Ascending aorta (tissue), 2 donors: ENCODE measurements at regions not wholly inside any gene's neighbourhood (a gene's known extent, or its start where the extent isn't known, plus 50 kb on each side); places are given as distances from the start of the nearest gene placed in this dataset.

Experiments
- DNase-seq, 2 donors: peaks; one replicate each; pipeline ENCODE4 v3.0.0-alpha.2; 2019; ENCODE audit warnings: low spot score in 2 of 2
- H3K27ac ChIP-seq, 2 donors: fragments of 200-600 bp; sonication (generic); one replicate each; pipeline ENCODE4 v1.5.1; 2016 to 2017; ENCODE audit warnings: mild to moderate bottlenecking in 1 of 2
- H3K27me3 ChIP-seq: fragments of 200-600 bp; sonication (generic); one replicate; pipeline ENCODE4 v1.5.1; 2017
- H3K36me3 ChIP-seq, 2 donors: fragments of 200-600 bp; sonication (generic); one replicate each; pipeline ENCODE4 v1.5.1; 2016
- H3K4me1 ChIP-seq, 2 donors: fragments of 200-600 bp; sonication (generic); one replicate each; pipeline ENCODE4 v1.5.1; 2016 to 2017; ENCODE audit warnings: mild to moderate bottlenecking in 1 of 2
- H3K4me3 ChIP-seq, 2 donors: fragments of 200-600 bp; sonication (generic); one replicate each; pipeline ENCODE4 v1.5.1; 2016 to 2017; ENCODE audit warnings: mild to moderate bottlenecking in 1 of 2
- H3K9me3 ChIP-seq, 2 donors: fragments of 200-600 bp; sonication (generic); one replicate each; pipeline ENCODE4 v1.5.1; 2016
- CTCF ChIP-seq, 3 experiments: fragments of 200-600 bp in 2 of 3; fragments of 450-650 bp in 1 of 3; sonication (generic) in 2 of 3; IDR thresholded peaks; one replicate each; pipeline ENCODE4 v1.5.1; 2016 to 2019; ENCODE audit warnings: antibody characterized with exemption in 3 of 3, mild to moderate bottlenecking in 1 of 3, moderate library complexity in 1 of 3
- intact Hi-C: fragments of 100-400 bp; cut with DNase I; formaldehyde crosslinking; loops from one replicate; pipeline ENCODE4 v1.15.1; 2023

DNA sequence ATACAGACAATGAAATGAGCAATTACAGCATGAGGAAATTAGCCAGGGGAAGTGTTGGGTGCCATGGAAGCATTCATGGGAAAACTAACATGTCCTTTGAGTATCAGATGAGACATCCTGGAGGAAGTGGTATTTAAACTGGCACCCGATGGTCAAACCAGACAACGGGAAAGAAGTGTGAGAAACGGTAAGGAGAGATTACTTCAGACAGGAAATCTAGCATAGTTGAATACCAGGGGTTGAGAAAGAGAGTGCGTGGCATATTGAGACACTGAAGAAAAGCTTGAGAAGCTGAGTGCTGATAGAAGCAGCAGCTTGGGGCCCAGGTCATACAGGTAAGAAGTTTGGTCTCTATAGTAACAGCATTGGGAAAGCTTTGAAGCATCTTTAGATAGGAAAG, 175.3 kb downstream of the C11orf87 start:
- TF ChIP-seq CTCF (IDR thresholded peaks at IDR 0.05): no peak
- Histone ChIP-seq H3K4me1 (no peaks in the 10 kb centered on the region), H3K27ac (no peak overlapping the region), H3K27me3 (no peaks in the 10 kb centered on the region), H3K36me3 (no peaks in the 10 kb centered on the region), H3K9me3 (no peaks in the 10 kb centered on the region), H3K4me3 (no peak overlapping the region)
- intact Hi-C loops: no loop called here
- DNase-seq: no peak

DNA sequence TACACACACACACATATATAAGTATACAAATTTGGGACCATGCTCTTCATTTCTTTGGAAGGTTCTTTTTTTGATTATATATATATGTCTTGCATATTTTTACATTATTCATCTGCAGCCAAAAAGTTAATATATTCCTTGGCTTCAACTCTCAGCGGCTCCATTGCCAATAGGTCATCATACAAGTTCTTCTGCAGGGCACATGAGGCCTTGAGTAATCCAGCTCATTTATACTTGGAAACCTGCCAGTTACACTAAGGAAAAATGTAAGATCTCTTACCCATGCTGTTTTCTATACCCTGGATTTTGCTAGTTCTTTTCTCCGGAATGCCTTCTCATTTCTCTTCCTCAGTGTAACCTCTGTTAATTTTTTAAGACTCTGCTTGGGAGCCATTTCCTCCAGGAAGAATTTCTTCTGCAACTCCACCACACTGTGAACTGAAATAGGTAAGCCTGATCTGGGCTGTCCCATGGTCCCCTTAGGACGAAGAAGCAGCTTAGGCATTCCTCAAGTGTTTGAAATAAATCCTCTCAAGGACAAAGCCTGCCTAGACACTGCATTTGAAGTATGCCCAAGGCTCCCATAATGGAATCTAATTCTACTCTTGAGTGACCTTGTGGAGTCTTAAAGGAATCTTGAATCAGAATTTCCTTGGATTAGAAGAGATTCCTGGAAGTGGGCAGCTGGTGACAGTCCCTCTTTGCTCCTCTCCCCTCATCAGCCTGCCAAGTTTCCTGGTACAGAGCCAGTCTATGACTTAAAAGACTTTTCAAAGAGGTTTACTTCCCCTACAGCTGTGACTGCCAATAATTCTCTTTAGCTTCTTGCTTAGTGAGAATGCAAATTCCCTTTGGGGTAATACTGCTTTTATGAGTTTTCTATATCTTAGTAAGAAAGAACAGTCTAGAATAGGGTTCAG, 182.8 kb downstream of the C11orf87 start:
- H3K36me3 ChIP-seq: no peaks in the 10 kb centered on the region
- intact Hi-C loops: no loop called here
- no peak for DNase-seq
- no peak overlapping the region for H3K4me3 ChIP-seq
- no peaks in the 10 kb centered on the region for H3K9me3 ChIP-seq
- no peaks in the 10 kb centered on the region for H3K27me3 ChIP-seq
- no peak for TF ChIP-seq CTCF (IDR thresholded peaks at IDR 0.05)
- H3K4me1 ChIP-seq: no peaks in the 10 kb centered on the region
- no peak overlapping the region for H3K27ac ChIP-seq

- H3K36me3 ChIP-seq: no peaks in the 10 kb centered on the region
- intact Hi-C loops: no loop called here
Observed at GRCh38 chr11:109606256-109606655, 184.3 kb downstream of the C11orf87 start.

GRCh38 chr11:109609454-109610185, 187.6 kb downstream of the C11orf87 start:
- TF ChIP-seq CTCF (IDR thresholded peaks at IDR 0.05): no peak
- no peak overlapping the region for H3K4me3 ChIP-seq
- intact Hi-C loops: no loop called here
- H3K9me3 ChIP-seq: no peaks in the 10 kb centered on the region
- H3K27ac ChIP-seq: no peak overlapping the region
- no peaks in the 10 kb centered on the region for H3K27me3 ChIP-seq
- H3K4me1 ChIP-seq: no peaks in the 10 kb centered on the region
- no peak for DNase-seq
- no peaks in the 10 kb centered on the region for H3K36me3 ChIP-seq

More at GRCh38 chr11:109606256-109606655, 184.3 kb downstream of the C11orf87 start:
- Histone ChIP-seq H3K4me1 (no peaks in the 10 kb centered on the region), H3K27ac (no peak overlapping the region), H3K4me3 (no peak overlapping the region), H3K9me3 (no peaks in the 10 kb centered on the region), H3K27me3 (no peaks in the 10 kb centered on the region)
- no peak for DNase-seq
- no peak for TF ChIP-seq CTCF (IDR thresholded peaks at IDR 0.05)

GRCh38 chr11:109612496-109612895, 190.5 kb downstream of the C11orf87 start:
- no peak for TF ChIP-seq CTCF (IDR thresholded peaks at IDR 0.05)
- Histone ChIP-seq H3K4me1 (no peaks in the 10 kb centered on the region), H3K36me3 (no peaks in the 10 kb centered on the region), H3K9me3 (no peaks in the 10 kb centered on the region), H3K27me3 (no peaks in the 10 kb centered on the region), H3K4me3 (no peak overlapping the region), H3K27ac (no peak overlapping the region)
- DNase-seq: no peak
- intact Hi-C loops: no loop called here
